HG02623 (cell line): ENCODE measurements at regions not wholly inside any gene's neighbourhood (a gene's known extent, or its start where the extent isn't known, plus 50 kb on each side); places are given as distances from the start of the nearest gene placed in this dataset.

Experiments used
- ATAC-seq: cut with Tn5 transposase; IDR thresholded peaks from one replicate; pipeline ENCODE4 v1.9.1; 2021; ENCODE audit warnings: moderate library complexity; ENCODE audit not compliant: unreplicated experiment

GRCh38 chr2:221268631-221269030 is 303.5 kb downstream of the EPHA4 start:
- ATAC-seq = no peak

- no peak for ATAC-seq
Measured at GRCh38 chr2:221270806-221271205, 301.3 kb downstream of the EPHA4 start.

GRCh38 chr2:221272729-221273128 is 299.4 kb downstream of the EPHA4 start:
- no peak for ATAC-seq

- no peak for ATAC-seq
Measured at GRCh38 chr2:221276033-221276432, 296.1 kb downstream of the EPHA4 start.

GRCh38 chr2:221276601-221277000 is 295.5 kb downstream of the EPHA4 start:
- no peak for ATAC-seq

- ATAC-seq = no peak
Measured at GRCh38 chr2:221282386-221282785, 289.7 kb downstream of the EPHA4 start.

GRCh38 chr2:221283896-221284545 is 288.1 kb downstream of the EPHA4 start:
- no peak for ATAC-seq

- ATAC-seq = no peak
Measured at GRCh38 chr2:221285148-221285547, 287.0 kb downstream of the EPHA4 start.

GRCh38 chr2:221286406-221286805 is 285.7 kb downstream of the EPHA4 start:
- no peak for ATAC-seq

- ATAC-seq = no peak
Measured at GRCh38 chr2:221289389-221289788, 282.7 kb downstream of the EPHA4 start.

GRCh38 chr2:221289846-221290245 is 282.3 kb downstream of the EPHA4 start:
- ATAC-seq = no peak

GRCh38 chr2:221293949-221294742 is 278.0 kb downstream of the EPHA4 start:
- ATAC-seq = no peak

- ATAC-seq = no peak
Measured at GRCh38 chr2:221304916-221305315, 267.2 kb downstream of the EPHA4 start.

- ATAC-seq = no peak
Measured at GRCh38 chr2:221308507-221309066, 263.5 kb downstream of the EPHA4 start.

- no peak for ATAC-seq
Measured at GRCh38 chr2:221309892-221310583, 262.1 kb downstream of the EPHA4 start.

- no peak for ATAC-seq
Measured at GRCh38 chr2:221310730-221311129, 261.4 kb downstream of the EPHA4 start.

- ATAC-seq = no peak
Measured at GRCh38 chr2:221312634-221313033, 259.5 kb downstream of the EPHA4 start.

- no peak for ATAC-seq
Measured at GRCh38 chr2:221314786-221315185, 257.3 kb downstream of the EPHA4 start.

GRCh38 chr2:221318376-221319130 is 253.6 kb downstream of the EPHA4 start:
- ATAC-seq = no peak

GRCh38 chr2:221322741-221323140 is 249.4 kb downstream of the EPHA4 start:
- no peak for ATAC-seq

- no peak for ATAC-seq
Measured at GRCh38 chr2:221323513-221323912, 248.6 kb downstream of the EPHA4 start.
